Bronchial epithelial cell (primary cell): ENCODE measurements at regions not wholly inside any gene's neighbourhood (a gene's known extent, or its start where the extent isn't known, plus 50 kb on each side); places are given as distances from the start of the nearest gene placed in this dataset.
"Not testable (repeated sequence)": the region's sequence is repeated elsewhere in the genome, so short reads cannot be mapped to it uniquely, and the experiment has no call there.

ENCODE experiments used
- DNase-seq: peaks from one replicate; pipeline ENCODE4 v3.0.0-alpha.2; 2010; ENCODE audit warnings: low read depth
- FAIRE-seq: peaks from 2 replicates; lab custom pipeline; 2011; peaks lifted over from hg19 to GRCh38; lab: Jason Lieb, UNC
- H3K27me3 ChIP-seq: 2 replicates; pipeline ENCODE4 v1.5.1; 2011; ENCODE audit warnings: low read length; ENCODE audit not compliant: control insufficient read depth, insufficient read depth
- H3K36me3 ChIP-seq: 2 replicates; pipeline ENCODE4 v1.5.1; 2011; ENCODE audit warnings: low read length; ENCODE audit not compliant: control insufficient read depth, insufficient read depth
- H3K4me3 ChIP-seq: 2 replicates; pipeline ENCODE4 v1.5.1; 2011; ENCODE audit warnings: mild to moderate bottlenecking, low read depth, low read length, control low read depth
- CTCF ChIP-seq: IDR thresholded peaks from 2 replicates; pipeline ENCODE4 v1.5.1; 2011; ENCODE audit warnings: mild to moderate bottlenecking, moderate library complexity, low read length, control low read depth, inconsistent platforms; ENCODE audit not compliant: insufficient read depth, severe bottlenecking

GRCh38 chrX:12080265-12080664 lies 58.0 kb upstream of the FRMPD4 start:
- no peak for FAIRE-seq

GRCh38 chrX:12082959-12083358 lies 55.3 kb upstream of the FRMPD4 start:
- DNase-seq, H3K27me3 ChIP-seq, H3K4me3 ChIP-seq, FAIRE-seq, H3K36me3 ChIP-seq: not testable (repeated sequence)

More at GRCh38 chrX:12080265-12080664, 58.0 kb upstream of the FRMPD4 start:
- H3K27me3 ChIP-seq = no peaks in the 10 kb centered on the region
- H3K36me3 ChIP-seq = no peaks in the 10 kb centered on the region
- peak; percentile 43 for DNase-seq
- peak; percentile 46 for TF ChIP-seq CTCF
- H3K4me3 ChIP-seq = no peak overlapping the region
